ENCODE measurements at regions not wholly inside any gene's neighbourhood (a gene's known extent, or its start where the extent isn't known, plus 50 kb on each side); places are given as distances from the start of the nearest gene placed in this dataset.

- TF ChIP-seq REXO4 (CRISPR knock-in tag; IDR thresholded peaks at IDR 0.05; ENCODE audit: borderline replicate concordance) (no peak), MATR3 (CRISPR knock-in tag; IDR thresholded peaks at IDR 0.05) (no peak), PAXIP1 (CRISPR knock-in tag; conservative IDR thresholded peaks at IDR 0.05) (no peak)
Observed at GRCh38 chr20:63076421-63076820, 69.7 kb upstream of the BHLHE23 start (continued).

- 41% methylated on average over 4 of the region's 9 CpGs for WGBS (ENCODE audit: low lambda C conversion rate)
- TF ChIP-seq ZBTB4 (CRISPR knock-in tag; IDR thresholded peaks at IDR 0.05; ENCODE audit: borderline replicate concordance) (no peak), SMARCE1 (IDR thresholded peaks at IDR 0.05; ENCODE audit: borderline replicate concordance) (no peak), TSC22D2 (CRISPR knock-in tag; IDR thresholded peaks at IDR 0.05; ENCODE audit: borderline replicate concordance) (no peak), MAFF (IDR thresholded peaks at IDR 0.05; ENCODE audit: low read depth, low read length) (no peak), BATF2 (CRISPR knock-in tag; IDR thresholded peaks at IDR 0.05) (no peak), ZNF816 (CRISPR knock-in tag; IDR thresholded peaks at IDR 0.05; ENCODE audit: borderline replicate concordance) (no peak), KLF11 (CRISPR knock-in tag; IDR thresholded peaks at IDR 0.05) (no peak), ZNF3 (CRISPR knock-in tag; IDR thresholded peaks at IDR 0.05) (no peak), TOPORS (CRISPR knock-in tag; IDR thresholded peaks at IDR 0.05) (no peak), ZNF329 (CRISPR knock-in tag; IDR thresholded peaks at IDR 0.05; ENCODE audit: low read depth) (no peak), ZNF768 (CRISPR knock-in tag; IDR thresholded peaks at IDR 0.05) (no peak)
- CTCF ChIA-PET (ENCODE audit: low intra/inter-chr PET ratio, low total read pairs), result no interaction called here
- BruUV-seq (replicated peaks), result no TSS peak
- no peak overlapping the region for H3K9ac ChIP-seq (ENCODE audit: insufficient read depth, low read depth, low read length)
- intact Hi-C loops (cut with micrococcal nuclease; ENCODE audit: unreplicated experiment), result no loop called here
- H3K27ac ChIP-seq (ENCODE audit: extremely low read length, insufficient read depth, low read length), result no peak overlapping the region
- FAIRE-seq (no peak), ATAC-seq (no peak), DNase-seq (ENCODE audit: low spot score) (no peak)
- H4K20me1 ChIP-seq (ENCODE audit: insufficient read depth, low read length), result peaks cover 9% of the 10 kb centered on the region; the same call in 1 of the 2 replicates
- no peak overlapping the region for H3K4me3 ChIP-seq (replicated peaks in 1 of 3; ENCODE audit: insufficient read depth in 1 of 3, low read depth in 2 of 3, low read length in 3 of 3)
- in situ Hi-C loops (cut with HindIII; ENCODE audit: extremely low pct_ligation_motif_present, low pct_unique_long_range_greater_than_20kb), result no loop called here
- peaks cover 4 to 40% of the 10 kb centered on the region in 2 experiments; a peak in 3 of 5 replicates for H3K27me3 ChIP-seq (ENCODE audit: control insufficient read depth in 1 of 2, insufficient read depth in 2 of 2, low read length in 2 of 2)
- H3K4me1 ChIP-seq (ENCODE audit: insufficient read depth, low read length), result no peaks in the 10 kb centered on the region
- no peaks in the 10 kb centered on the region for H3K79me2 ChIP-seq (ENCODE audit: insufficient read depth, low read length)
- no peak overlapping the region for H2AFZ ChIP-seq (ENCODE audit: low read length)
- POLR2A ChIA-PET, result no interaction called here
- no peak overlapping the region for H3K4me2 ChIP-seq (ENCODE audit: low read depth, low read length)
- no peaks in the 10 kb centered on the region for H3K36me3 ChIP-seq (replicated peaks in 1 of 2; ENCODE audit: control insufficient read depth in 1 of 2, insufficient read depth in 2 of 2, low read length in 2 of 2)
- H3K9me3 ChIP-seq (ENCODE audit: low read length), result peaks cover 6% of the 10 kb centered on the region
Observed at GRCh38 chr20:63074631-63075030, 67.9 kb upstream of the BHLHE23 start.

Data from HepG2 (cell line).